Prostate gland (tissue), 2 donors: ENCODE measurements at regions not wholly inside any gene's neighbourhood (a gene's known extent, or its start where the extent isn't known, plus 50 kb on each side); places are given as distances from the start of the nearest gene placed in this dataset.

Experiments used
- DNase-seq: peaks from one replicate; pipeline ENCODE4 v3.0.0-alpha.2; 2019; ENCODE audit warnings: low spot score
- H3K27ac ChIP-seq, 2 donors: fragments of 200-600 bp; sonication (generic); 2 replicates each; pipeline ENCODE4 v1.5.1; 2017 to 2019
- H3K27me3 ChIP-seq: fragments of 200-600 bp; sonication (generic); replicated peaks from 2 replicates; pipeline ENCODE4 v1.5.1; 2019; ENCODE audit not compliant: insufficient read depth
- H3K36me3 ChIP-seq, 2 donors: fragments of 200-600 bp; sonication (generic); 1 replicate in 1 of 2; 2 replicates in 1 of 2; pipeline versions ENCODE4 v1.5.1 to v1.8.1; 2017 to 2019
- H3K4me1 ChIP-seq: fragments of 200-600 bp; sonication (generic); replicated peaks from 2 replicates; pipeline ENCODE4 v1.5.1; 2019
- H3K4me3 ChIP-seq, 2 donors: fragments of 200-600 bp; sonication (generic); 2 replicates each; pipeline ENCODE4 v1.5.1; 2017 to 2019
- H3K9me3 ChIP-seq: fragments of 200-600 bp; sonication (generic); 2 replicates; pipeline ENCODE4 v1.5.1; 2017
- CTCF ChIP-seq, 4 experiments: fragments of 200-600 bp in 2 of 4; fragments of 450-650 bp in 2 of 4; sonication (generic) in 2 of 4; IDR thresholded peaks; 1 replicate in 3 of 4; 2 replicates in 1 of 4; pipeline ENCODE4 v1.5.1; 2016 to 2019; ENCODE audit warnings: antibody characterized with exemption in 4 of 4, mild to moderate bottlenecking in 2 of 4, moderate library complexity in 2 of 4
- POLR2A ChIP-seq: fragments of 450-650 bp; IDR thresholded peaks from one replicate; pipeline ENCODE4 v1.6.1; 2016; ENCODE audit warnings: antibody characterized with exemption, mild to moderate bottlenecking
- POLR2AphosphoS5 ChIP-seq: sonication (generic); formaldehyde crosslinking; IDR thresholded peaks from one replicate; pipeline ENCODE4 v1.6.1; 2017; ENCODE audit warnings: antibody characterized with exemption
- WGBS: methylation state at CpG from one replicate; pipeline ENCODE4 v1.1.5; 2018; 5-methylcytosine and 5-hydroxymethylcytosine counted together
- intact Hi-C: fragments of 100-400 bp; cut with DNase I; formaldehyde crosslinking; loops from one replicate; pipeline ENCODE4 v1.14.2; 2022

- DNase-seq = no peak
- intact Hi-C loops = no loop called here
- no peaks in the 10 kb centered on the region for H3K4me1 ChIP-seq
- H3K27me3 ChIP-seq = no peaks in the 10 kb centered on the region
- no peaks in the 10 kb centered on the region for H3K9me3 ChIP-seq
- no peak for TF ChIP-seq POLR2AphosphoS5
- TF ChIP-seq POLR2A = no peak
- H3K27ac ChIP-seq = no peak overlapping the region
- H3K36me3 ChIP-seq = no peaks in the 10 kb centered on the region
- WGBS = 81% methylated on average over 3 of the region's 3 CpGs
- no peak overlapping the region for H3K4me3 ChIP-seq
Observed at GRCh38 chrX:98111684-98112083, 1228.0 kb downstream of the RPA4 start.

GRCh38 chrX:98114021-98114420, 1230.3 kb downstream of the RPA4 start:
- no peak overlapping the region for H3K4me3 ChIP-seq
- intact Hi-C loops = no loop called here

DNA sequence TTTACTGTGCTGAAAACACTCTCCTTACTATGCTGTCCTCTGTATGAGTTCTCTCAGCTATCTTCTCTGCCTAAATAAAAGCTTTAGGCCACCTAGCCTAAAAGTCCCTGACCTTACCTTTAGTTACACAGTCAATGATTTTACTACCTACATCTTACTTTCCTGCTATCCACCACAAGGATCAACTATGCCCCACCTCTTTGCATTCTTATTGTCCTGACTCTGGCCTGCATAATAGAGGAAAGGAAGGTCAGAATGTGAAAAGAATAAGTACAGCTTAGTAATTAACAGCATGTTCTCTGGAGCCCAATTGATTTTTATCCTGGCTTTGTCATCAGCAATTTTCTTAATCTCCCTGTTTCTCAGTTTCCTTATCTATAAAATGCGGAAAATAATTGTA, 1257.8 kb downstream of the RPA4 start:
- Histone ChIP-seq H3K27me3 (no peaks in the 10 kb centered on the region), H3K9me3 (no peaks in the 10 kb centered on the region), H3K36me3 (no peaks in the 10 kb centered on the region), H3K4me3 (no peak overlapping the region), H3K27ac (no peak overlapping the region), H3K4me1 (no peaks in the 10 kb centered on the region)
- DNase-seq = no peak
- intact Hi-C loops = no loop called here
- no peak for TF ChIP-seq CTCF (IDR thresholded peaks at IDR 0.05)
- no peak for TF ChIP-seq POLR2A
- TF ChIP-seq POLR2AphosphoS5 = no peak
- WGBS = 100% methylated on average over 1 of the region's 1 CpG

More at GRCh38 chrX:98114021-98114420, 1230.3 kb downstream of the RPA4 start:
- no peaks in the 10 kb centered on the region for H3K36me3 ChIP-seq
- TF ChIP-seq POLR2AphosphoS5 (no peak), CTCF (IDR thresholded peaks at IDR 0.05) (no peak), POLR2A (no peak)
- no peak overlapping the region for H3K27ac ChIP-seq
- DNase-seq = no peak
- WGBS = 40% methylated on average over 2 of the region's 2 CpGs
- no peaks in the 10 kb centered on the region for H3K4me1 ChIP-seq
- no peaks in the 10 kb centered on the region for H3K27me3 ChIP-seq
- no peaks in the 10 kb centered on the region for H3K9me3 ChIP-seq

- TF ChIP-seq POLR2AphosphoS5 (no peak), POLR2A (no peak), CTCF (IDR thresholded peaks at IDR 0.05) (no peak)
- intact Hi-C loops = no loop called here
- H3K27ac ChIP-seq = no peak overlapping the region
- H3K9me3 ChIP-seq = no peaks in the 10 kb centered on the region
- 94% methylated on average over 1 of the region's 1 CpG for WGBS
- H3K36me3 ChIP-seq = no peaks in the 10 kb centered on the region
- no peak for DNase-seq
- H3K4me1 ChIP-seq = no peaks in the 10 kb centered on the region
- no peaks in the 10 kb centered on the region for H3K27me3 ChIP-seq
- H3K4me3 ChIP-seq = no peak overlapping the region
Observed at GRCh38 chrX:98191003-98191402, 1307.3 kb downstream of the RPA4 start.

DNA sequence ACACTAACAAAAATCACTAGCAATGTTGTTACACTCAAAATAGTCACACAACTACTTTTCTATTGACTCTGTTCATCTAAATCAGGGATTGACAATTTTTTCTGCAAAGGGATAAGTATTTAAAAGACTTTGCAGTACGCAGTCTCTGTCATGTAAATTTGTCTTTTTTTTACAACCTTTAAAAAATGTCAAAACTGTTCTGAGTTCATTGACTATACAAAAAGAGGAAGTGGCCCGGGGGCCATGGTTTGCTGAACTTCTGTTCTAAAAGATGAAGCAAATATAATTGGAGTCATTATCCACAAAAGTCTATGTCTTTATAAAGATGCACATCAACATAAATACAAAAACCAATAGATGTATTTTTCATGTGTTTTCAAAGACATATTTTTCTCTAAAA, 1310.3 kb downstream of the RPA4 start:
- no peaks in the 10 kb centered on the region for H3K36me3 ChIP-seq
- no peaks in the 10 kb centered on the region for H3K4me1 ChIP-seq
- TF ChIP-seq POLR2A = no peak
- TF ChIP-seq POLR2AphosphoS5 = no peak
- no peak for TF ChIP-seq CTCF (IDR thresholded peaks at IDR 0.05)
- H3K27me3 ChIP-seq = no peaks in the 10 kb centered on the region
- DNase-seq = no peak
- no peak overlapping the region for H3K4me3 ChIP-seq
- H3K27ac ChIP-seq = no peak overlapping the region
- intact Hi-C loops = no loop called here
- WGBS = 87% methylated on average over 2 of the region's 2 CpGs
- H3K9me3 ChIP-seq = no peaks in the 10 kb centered on the region

GRCh38 chrX:98203800-98204199, 1320.1 kb downstream of the RPA4 start:
- no peak for DNase-seq
- WGBS = 64% methylated on average over 2 of the region's 2 CpGs
- Histone ChIP-seq H3K4me3 (no peak overlapping the region), H3K27ac (no peak overlapping the region), H3K36me3 (no peaks in the 10 kb centered on the region), H3K27me3 (no peaks in the 10 kb centered on the region), H3K4me1 (no peaks in the 10 kb centered on the region), H3K9me3 (no peaks in the 10 kb centered on the region)
- no peak for TF ChIP-seq CTCF (IDR thresholded peaks at IDR 0.05)
- no peak for TF ChIP-seq POLR2A
- intact Hi-C loops = no loop called here
